ENCODE measurements at regions not wholly inside any gene's neighbourhood (a gene's known extent, or its start where the extent isn't known, plus 50 kb on each side); places are given as distances from the start of the nearest gene placed in this dataset.

DNA sequence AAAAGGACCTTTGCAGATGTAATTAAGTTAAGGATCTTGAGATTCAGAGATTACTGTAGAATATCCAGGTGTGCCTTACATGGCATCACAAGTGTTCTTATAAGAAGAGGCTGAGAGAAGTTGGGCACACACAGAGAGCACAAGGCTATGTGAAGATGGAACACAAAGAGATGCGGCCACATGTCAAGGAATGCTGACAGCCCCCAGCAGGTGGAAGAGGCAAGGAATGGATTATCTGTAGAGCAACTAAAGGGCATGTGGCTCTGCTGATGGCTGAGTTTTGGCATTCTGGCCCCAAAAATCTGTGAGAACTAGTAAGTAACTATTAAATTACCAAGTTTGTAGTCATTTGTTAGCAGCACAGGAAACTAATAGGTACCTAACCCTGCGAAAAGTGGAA, 640.7 kb upstream of the PCDH15 start:
- TF ChIP-seq, protein P1, sequence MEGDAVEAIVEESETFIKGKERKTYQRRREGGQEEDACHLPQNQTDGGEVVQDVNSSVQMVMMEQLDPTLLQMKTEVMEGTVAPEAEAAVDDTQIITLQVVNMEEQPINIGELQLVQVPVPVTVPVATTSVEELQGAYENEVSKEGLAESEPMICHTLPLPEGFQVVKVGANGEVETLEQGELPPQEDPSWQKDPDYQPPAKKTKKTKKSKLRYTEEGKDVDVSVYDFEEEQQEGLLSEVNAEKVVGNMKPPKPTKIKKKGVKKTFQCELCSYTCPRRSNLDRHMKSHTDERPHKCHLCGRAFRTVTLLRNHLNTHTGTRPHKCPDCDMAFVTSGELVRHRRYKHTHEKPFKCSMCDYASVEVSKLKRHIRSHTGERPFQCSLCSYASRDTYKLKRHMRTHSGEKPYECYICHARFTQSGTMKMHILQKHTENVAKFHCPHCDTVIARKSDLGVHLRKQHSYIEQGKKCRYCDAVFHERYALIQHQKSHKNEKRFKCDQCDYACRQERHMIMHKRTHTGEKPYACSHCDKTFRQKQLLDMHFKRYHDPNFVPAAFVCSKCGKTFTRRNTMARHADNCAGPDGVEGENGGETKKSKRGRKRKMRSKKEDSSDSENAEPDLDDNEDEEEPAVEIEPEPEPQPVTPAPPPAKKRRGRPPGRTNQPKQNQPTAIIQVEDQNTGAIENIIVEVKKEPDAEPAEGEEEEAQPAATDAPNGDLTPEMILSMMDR (IDR thresholded peaks at IDR 0.05), result no peak
- no peak for TF ChIP-seq POLR2A (IDR thresholded peaks at IDR 0.05)

Measured in tibial nerve (tissue), 3 donors.